Loucy (cell line): ENCODE measurements at regions not wholly inside any gene's neighbourhood (a gene's known extent, or its start where the extent isn't known, plus 50 kb on each side); places are given as distances from the start of the nearest gene placed in this dataset.

ENCODE experiments used
- H2AFZ ChIP-seq: fragments of 200-600 bp; sonication (generic); 2 replicates; pipeline ENCODE4 v1.6.0; 2016; ENCODE audit warnings: antibody characterized with exemption, mild to moderate bottlenecking, low read length, moderate library complexity
- H3F3A ChIP-seq: fragments of 200-600 bp; 2 replicates; pipeline ENCODE4 v1.6.0; 2016; ENCODE audit warnings: antibody characterized with exemption, low read depth, mild to moderate bottlenecking
- H3K27me3 ChIP-seq: fragments of 200-600 bp; sonication (generic); 2 replicates; pipeline ENCODE4 v1.6.1; 2014; ENCODE audit warnings: low read length, mild to moderate bottlenecking; ENCODE audit not compliant: insufficient read depth, poor library complexity, severe bottlenecking
- H3K36me3 ChIP-seq: fragments of 200-600 bp; sonication (generic); 2 replicates; pipeline ENCODE4 v1.6.1; 2016; ENCODE audit warnings: low read length; ENCODE audit not compliant: insufficient read depth
- H3K4me1 ChIP-seq: fragments of 200-600 bp; sonication (generic); 2 replicates; pipeline ENCODE4 v1.5.1; 2014; ENCODE audit warnings: low read length, mild to moderate bottlenecking; ENCODE audit not compliant: insufficient read depth, poor library complexity, severe bottlenecking
- H3K4me2 ChIP-seq: fragments of 200-600 bp; sonication (generic); 2 replicates; pipeline ENCODE4 v1.6.0; 2014; ENCODE audit warnings: antibody characterized with exemption, low read length, low read depth, mild to moderate bottlenecking; ENCODE audit not compliant: poor library complexity, severe bottlenecking
- H3K4me3 ChIP-seq: fragments of 200-600 bp; sonication (generic); 2 replicates; pipeline ENCODE4 v1.5.1; 2014; ENCODE audit warnings: low read length, mild to moderate bottlenecking, mixed read lengths; ENCODE audit not compliant: poor library complexity, severe bottlenecking
- H3K79me2 ChIP-seq: fragments of 200-600 bp; sonication (generic); 2 replicates; pipeline ENCODE4 v1.6.1; 2014; ENCODE audit warnings: low read length; ENCODE audit not compliant: insufficient read depth
- H3K9ac ChIP-seq: fragments of 200-600 bp; sonication (generic); 2 replicates; pipeline ENCODE4 v1.6.0; 2014; ENCODE audit warnings: mild to moderate bottlenecking, low read depth, low read length, moderate library complexity; ENCODE audit not compliant: poor library complexity, severe bottlenecking
- H3K9me2 ChIP-seq: fragments of 200-600 bp; sonication (generic); replicated peaks from 2 replicates; pipeline ENCODE4 v1.6.1; 2016; ENCODE audit warnings: low read depth, low read length, mixed read lengths
- H3K9me3 ChIP-seq: fragments of 200-600 bp; sonication (generic); 2 replicates; pipeline ENCODE4 v1.6.1; 2014; ENCODE audit warnings: mild to moderate bottlenecking, antibody characterized with exemption, low read length, low read depth; ENCODE audit not compliant: insufficient read depth
- H4K20me1 ChIP-seq: fragments of 200-600 bp; sonication (generic); 2 replicates; pipeline ENCODE4 v1.6.0; 2014; ENCODE audit warnings: antibody characterized with exemption, low read length, mild to moderate bottlenecking; ENCODE audit not compliant: insufficient read depth, poor library complexity, severe bottlenecking
- CTCF ChIP-seq: fragments of 200-600 bp; sonication (generic); conservative IDR thresholded peaks from 2 replicates; pipeline ENCODE4 v1.5.1; 2014; ENCODE audit warnings: mild to moderate bottlenecking, antibody characterized with exemption, low read length
- EZH2phosphoT487 ChIP-seq: fragments of 200-600 bp; IDR thresholded peaks from 2 replicates; pipeline ENCODE4 v1.6.1; 2018; ENCODE audit warnings: antibody characterized with exemption, mild to moderate bottlenecking, moderate library complexity, borderline replicate concordance

GRCh38 chr6:148199584-148199983, 143.1 kb upstream of the SASH1 start:
- H3K9me3 ChIP-seq, result no peaks in the 10 kb centered on the region
- peaks cover 32% of the 10 kb centered on the region for H3K4me1 ChIP-seq
- peaks cover 6% of the 10 kb centered on the region for H3K27me3 ChIP-seq
- no peaks in the 10 kb centered on the region for H3K36me3 ChIP-seq
- no peak overlapping the region for H3K9ac ChIP-seq
- no peaks in the 10 kb centered on the region for H4K20me1 ChIP-seq
- no peak overlapping the region for H3K4me3 ChIP-seq
- H3K79me2 ChIP-seq, result no peaks in the 10 kb centered on the region
- TF ChIP-seq CTCF, result no peak
- H3K4me2 ChIP-seq, result no peak overlapping the region
- no peaks in the 10 kb centered on the region for H3F3A ChIP-seq
- H3K9me2 ChIP-seq, result no peaks in the 10 kb centered on the region
- no peak overlapping the region for H2AFZ ChIP-seq

GRCh38 chr6:148200293-148200692, 142.3 kb upstream of the SASH1 start:
- Histone ChIP-seq H2AFZ (no peak overlapping the region), H3K4me2 (peak overlapping the region; percentile 0), H3K79me2 (no peaks in the 10 kb centered on the region), H3K9me3 (no peaks in the 10 kb centered on the region), H3K27me3 (peaks cover 6% of the 10 kb centered on the region), H3K36me3 (no peaks in the 10 kb centered on the region), H4K20me1 (no peaks in the 10 kb centered on the region), H3K9ac (no peak overlapping the region), H3K4me3 (no peak overlapping the region), H3K9me2 (no peaks in the 10 kb centered on the region), H3K4me1 (peaks cover 39% of the 10 kb centered on the region), H3F3A (no peaks in the 10 kb centered on the region)
- TF ChIP-seq CTCF, result peak; percentile 22; the same call in 1 of the 2 replicates
- TF ChIP-seq EZH2phosphoT487, result no peak

DNA sequence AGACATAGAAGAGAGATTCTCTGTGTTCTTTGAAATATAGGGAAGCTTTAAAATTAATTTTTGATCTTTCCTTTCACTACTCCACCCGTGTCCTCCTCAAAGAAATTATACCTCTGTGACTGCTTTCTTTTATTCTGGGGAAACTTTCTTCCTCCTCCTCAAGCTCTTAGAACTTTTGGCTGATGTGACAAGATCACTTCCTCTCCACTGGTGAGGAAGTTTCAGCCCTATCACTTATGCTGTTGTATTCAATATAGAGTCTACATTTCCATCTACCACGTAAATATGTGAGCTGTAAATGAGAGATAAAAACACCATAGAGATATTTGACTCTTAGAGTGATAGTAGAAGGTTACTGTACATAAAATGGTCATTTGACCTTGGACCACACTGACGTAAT, 141.9 kb upstream of the SASH1 start:
- Histone ChIP-seq H3K27me3 (peaks cover 6% of the 10 kb centered on the region), H3K9me2 (no peaks in the 10 kb centered on the region), H3K4me1 (peaks cover 43% of the 10 kb centered on the region), H3K4me3 (no peak overlapping the region), H2AFZ (no peak overlapping the region), H3K9me3 (no peaks in the 10 kb centered on the region), H4K20me1 (no peaks in the 10 kb centered on the region), H3K79me2 (no peaks in the 10 kb centered on the region), H3K36me3 (no peaks in the 10 kb centered on the region), H3K9ac (no peak overlapping the region), H3F3A (no peaks in the 10 kb centered on the region), H3K4me2 (peak overlapping the region; percentile 0)
- no peak for TF ChIP-seq EZH2phosphoT487
- no peak for TF ChIP-seq CTCF
